B cell (primary cell): ENCODE measurements at regions not wholly inside any gene's neighbourhood (a gene's known extent, or its start where the extent isn't known, plus 50 kb on each side); places are given as distances from the start of the nearest gene placed in this dataset.

Experiments
- EZH2 ChIP-seq: IDR thresholded peaks from 2 replicates; pipeline ENCODE4 v1.6.1; 2012; ENCODE audit warnings: borderline replicate concordance, low read depth, mild to moderate bottlenecking, moderate library complexity, low read length; ENCODE audit not compliant: insufficient read depth, poor library complexity, severe bottlenecking
- TF ChIP-seq, protein P1 (sequence below): fragments of 200-600 bp; IDR thresholded peaks from one replicate; pipeline ENCODE4 v1.8.0; 2022; ENCODE audit warnings: antibody characterized with exemption, mild to moderate bottlenecking

DNA sequence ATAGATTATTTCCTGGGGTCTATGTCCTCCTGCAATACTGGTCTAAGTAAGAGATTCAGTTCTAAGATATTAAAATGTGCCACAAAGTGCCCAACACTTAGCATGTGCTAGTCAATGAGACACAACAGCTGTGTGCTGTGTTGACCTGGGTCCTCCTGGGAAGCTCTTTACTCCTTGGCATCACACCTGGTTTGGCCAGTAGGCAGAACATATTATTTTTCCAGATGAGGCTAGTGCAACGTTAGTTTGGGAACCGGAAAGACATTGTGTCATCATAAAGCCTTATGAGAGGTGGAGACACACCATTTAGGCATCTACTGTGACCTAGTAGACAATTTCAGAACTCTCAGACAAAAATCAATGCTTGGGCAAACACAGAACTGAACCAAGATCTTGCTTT lies 197.8 kb downstream of the MID1IP1 start:
- TF ChIP-seq, protein P1, sequence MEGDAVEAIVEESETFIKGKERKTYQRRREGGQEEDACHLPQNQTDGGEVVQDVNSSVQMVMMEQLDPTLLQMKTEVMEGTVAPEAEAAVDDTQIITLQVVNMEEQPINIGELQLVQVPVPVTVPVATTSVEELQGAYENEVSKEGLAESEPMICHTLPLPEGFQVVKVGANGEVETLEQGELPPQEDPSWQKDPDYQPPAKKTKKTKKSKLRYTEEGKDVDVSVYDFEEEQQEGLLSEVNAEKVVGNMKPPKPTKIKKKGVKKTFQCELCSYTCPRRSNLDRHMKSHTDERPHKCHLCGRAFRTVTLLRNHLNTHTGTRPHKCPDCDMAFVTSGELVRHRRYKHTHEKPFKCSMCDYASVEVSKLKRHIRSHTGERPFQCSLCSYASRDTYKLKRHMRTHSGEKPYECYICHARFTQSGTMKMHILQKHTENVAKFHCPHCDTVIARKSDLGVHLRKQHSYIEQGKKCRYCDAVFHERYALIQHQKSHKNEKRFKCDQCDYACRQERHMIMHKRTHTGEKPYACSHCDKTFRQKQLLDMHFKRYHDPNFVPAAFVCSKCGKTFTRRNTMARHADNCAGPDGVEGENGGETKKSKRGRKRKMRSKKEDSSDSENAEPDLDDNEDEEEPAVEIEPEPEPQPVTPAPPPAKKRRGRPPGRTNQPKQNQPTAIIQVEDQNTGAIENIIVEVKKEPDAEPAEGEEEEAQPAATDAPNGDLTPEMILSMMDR = no peak
- no peak for TF ChIP-seq EZH2
